ENCODE measurements at regions not wholly inside any gene's neighbourhood (a gene's known extent, or its start where the extent isn't known, plus 50 kb on each side); places are given as distances from the start of the nearest gene placed in this dataset.

DNA sequence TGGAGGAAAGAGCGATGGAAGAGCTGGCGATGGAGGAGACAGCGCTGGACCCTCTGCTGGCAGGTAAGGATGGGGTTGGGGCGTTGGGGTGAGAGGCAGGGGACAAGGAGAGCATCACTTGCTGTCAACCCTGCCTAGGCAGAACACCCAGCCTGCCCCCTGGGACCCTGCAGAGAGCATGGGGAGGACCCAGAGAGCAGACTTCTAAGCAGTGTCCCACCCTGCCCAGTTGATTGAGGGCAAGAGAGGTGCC, 111.6 kb upstream of the ANO1 start:
- H3K36me3 Mint-ChIP-seq (ENCODE audit: low read depth) = no peaks in the 10 kb centered on the region
- H3K27me3 Mint-ChIP-seq (ENCODE audit: low read depth) = no peaks in the 10 kb centered on the region
- intact Hi-C loops (cut with micrococcal nuclease) = no loop called here
- no peak for DNase-seq (ENCODE audit: low spot score)
- H3K4me3 Mint-ChIP-seq (ENCODE audit: low read depth) = no peak overlapping the region
- no peaks in the 10 kb centered on the region for H3K9me3 Mint-ChIP-seq
- peaks cover 7% of the 10 kb centered on the region for H3K4me1 Mint-ChIP-seq (ENCODE audit: low read depth)
- no peak overlapping the region for H3K27ac Mint-ChIP-seq

- Mint-ChIP-seq H3K4me3 (ENCODE audit: low read depth) (no peak overlapping the region), H3K36me3 (ENCODE audit: low read depth) (no peaks in the 10 kb centered on the region)
- intact Hi-C loops (cut with micrococcal nuclease) = no loop called here
These were observed 111.1 kb upstream of the ANO1 start for GRCh38 chr11:69966910-69967483.

GRCh38 chr11:69967484-69967883, 110.6 kb upstream of the ANO1 start:
- DNase-seq (ENCODE audit: low spot score) = no peak
- Mint-ChIP-seq H3K27ac (no peak overlapping the region), H3K4me1 (ENCODE audit: low read depth) (peaks cover 9% of the 10 kb centered on the region), H3K36me3 (ENCODE audit: low read depth) (no peaks in the 10 kb centered on the region), H3K4me3 (ENCODE audit: low read depth) (no peak overlapping the region), H3K27me3 (ENCODE audit: low read depth) (no peaks in the 10 kb centered on the region), H3K9me3 (no peaks in the 10 kb centered on the region)
- intact Hi-C loops (cut with micrococcal nuclease) = no loop called here

More at GRCh38 chr11:69966910-69967483, 111.1 kb upstream of the ANO1 start:
- Mint-ChIP-seq H3K9me3 (no peaks in the 10 kb centered on the region), H3K27ac (no peak overlapping the region), H3K4me1 (ENCODE audit: low read depth) (peaks cover 9% of the 10 kb centered on the region), H3K27me3 (ENCODE audit: low read depth) (no peaks in the 10 kb centered on the region)
- DNase-seq (ENCODE audit: low spot score) = no peak

DNA sequence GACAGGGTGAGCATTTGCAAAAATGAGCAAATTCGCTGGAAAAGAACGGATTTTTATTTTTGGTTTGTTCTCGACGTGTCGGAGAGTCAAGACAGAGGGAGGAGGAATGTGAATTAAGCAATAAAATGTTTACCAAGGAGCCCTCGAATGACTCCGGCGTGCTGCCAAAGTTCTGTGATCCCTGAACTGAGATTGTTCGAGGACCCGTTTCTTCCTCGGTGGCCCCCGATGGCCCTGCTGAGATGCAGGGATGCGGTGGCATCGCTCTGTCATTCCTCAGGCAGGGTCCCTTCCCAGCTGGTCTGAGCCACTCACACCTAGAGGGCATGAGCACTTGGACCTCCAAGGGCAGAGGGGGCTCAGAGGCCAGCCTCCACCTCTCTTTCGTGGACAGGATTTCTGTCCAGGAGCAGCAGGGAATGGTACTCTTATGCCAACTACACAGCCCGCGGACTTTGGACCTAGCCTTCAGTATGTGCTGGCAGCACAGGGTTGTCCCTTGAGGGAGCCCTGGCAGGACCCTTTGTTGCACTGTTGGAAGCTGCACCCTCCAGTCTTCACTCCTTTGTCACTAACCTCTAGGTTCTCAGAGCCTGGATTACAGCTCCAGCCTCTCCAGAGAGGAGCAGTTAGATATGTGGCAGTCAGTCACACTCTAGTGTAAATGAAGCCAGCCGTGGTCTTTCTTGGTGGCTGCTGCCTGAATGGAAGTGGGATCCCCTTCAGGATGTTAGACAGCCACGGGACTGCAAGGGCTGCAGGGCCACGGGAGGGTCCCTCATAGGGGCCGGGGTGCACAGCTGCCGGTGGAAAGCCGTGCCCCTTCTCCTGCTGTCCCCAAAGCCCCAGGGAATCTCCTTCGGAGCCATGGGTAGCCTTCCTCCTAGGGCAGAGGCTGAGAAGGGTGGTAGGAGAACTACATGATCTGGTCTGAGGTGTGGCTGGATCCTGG, 109.4 kb upstream of the ANO1 start:
- Mint-ChIP-seq H3K27ac (no peak overlapping the region), H3K4me3 (ENCODE audit: low read depth) (no peak overlapping the region), H3K4me1 (ENCODE audit: low read depth) (peaks cover 9% of the 10 kb centered on the region), H3K9me3 (no peaks in the 10 kb centered on the region), H3K36me3 (ENCODE audit: low read depth) (no peaks in the 10 kb centered on the region), H3K27me3 (ENCODE audit: low read depth) (no peaks in the 10 kb centered on the region)
- no peak for DNase-seq (ENCODE audit: low spot score)
- intact Hi-C loops (cut with micrococcal nuclease) = no loop called here

GRCh38 chr11:69969890-69970784, 108.0 kb upstream of the ANO1 start:
- Mint-ChIP-seq H3K4me3 (ENCODE audit: low read depth) (no peak overlapping the region), H3K36me3 (ENCODE audit: low read depth) (no peaks in the 10 kb centered on the region), H3K4me1 (ENCODE audit: low read depth) (peaks cover 9% of the 10 kb centered on the region), H3K27me3 (ENCODE audit: low read depth) (no peaks in the 10 kb centered on the region), H3K27ac (peak overlapping the region; percentile 57), H3K9me3 (no peaks in the 10 kb centered on the region)
- intact Hi-C loops (cut with micrococcal nuclease) = no loop called here
- DNase-seq (ENCODE audit: low spot score) = no peak

- H3K9me3 Mint-ChIP-seq = no peaks in the 10 kb centered on the region
- no peaks in the 10 kb centered on the region for H3K36me3 Mint-ChIP-seq (ENCODE audit: low read depth)
- H3K4me1 Mint-ChIP-seq (ENCODE audit: low read depth) = peaks cover 9% of the 10 kb centered on the region
- intact Hi-C loops (cut with micrococcal nuclease) = no loop called here
- H3K27me3 Mint-ChIP-seq (ENCODE audit: low read depth) = no peaks in the 10 kb centered on the region
- no peak overlapping the region for H3K27ac Mint-ChIP-seq
- DNase-seq (ENCODE audit: low spot score) = no peak
- H3K4me3 Mint-ChIP-seq (ENCODE audit: low read depth) = no peak overlapping the region
These were observed 107.2 kb upstream of the ANO1 start for GRCh38 chr11:69970785-69971535.

GRCh38 chr11:69971741-69972140, 106.4 kb upstream of the ANO1 start:
- Mint-ChIP-seq H3K36me3 (ENCODE audit: low read depth) (no peaks in the 10 kb centered on the region), H3K9me3 (no peaks in the 10 kb centered on the region), H3K4me1 (ENCODE audit: low read depth) (peaks cover 9% of the 10 kb centered on the region), H3K27ac (no peak overlapping the region), H3K4me3 (ENCODE audit: low read depth) (no peak overlapping the region), H3K27me3 (ENCODE audit: low read depth) (no peaks in the 10 kb centered on the region)
- DNase-seq (ENCODE audit: low spot score) = no peak
- intact Hi-C loops (cut with micrococcal nuclease) = no loop called here

DNA sequence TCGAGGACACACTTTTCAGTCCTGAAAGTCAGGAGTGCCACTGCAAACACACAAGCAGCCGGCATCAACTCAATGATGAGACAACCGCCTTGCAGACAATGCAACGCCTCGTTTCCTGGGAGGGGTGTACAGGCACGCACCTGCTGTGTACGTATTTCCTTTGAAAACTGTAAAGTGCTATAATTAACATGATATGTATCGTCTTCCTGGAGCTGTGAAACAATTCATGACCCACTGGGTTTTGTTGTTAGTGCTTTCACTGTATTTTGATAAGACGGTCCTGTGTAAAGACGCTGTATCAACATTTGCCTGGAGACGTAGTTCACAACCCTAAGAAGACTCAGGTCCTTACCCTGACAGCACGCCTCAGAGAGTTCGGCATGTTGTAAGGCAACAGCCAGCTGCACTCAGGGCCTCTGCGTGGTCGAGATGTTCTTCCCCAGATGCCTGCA, 105.7 kb upstream of the ANO1 start:
- intact Hi-C loops (cut with micrococcal nuclease) = no loop called here
- no peak for DNase-seq (ENCODE audit: low spot score)
- no peak overlapping the region for H3K27ac Mint-ChIP-seq

GRCh38 chr11:69974528-69974927, 103.6 kb upstream of the ANO1 start:
- no peaks in the 10 kb centered on the region for H3K9me3 Mint-ChIP-seq
- peaks cover 9% of the 10 kb centered on the region for H3K4me1 Mint-ChIP-seq (ENCODE audit: low read depth)
- no peak overlapping the region for H3K27ac Mint-ChIP-seq
- no peak overlapping the region for H3K4me3 Mint-ChIP-seq (ENCODE audit: low read depth)
- no peaks in the 10 kb centered on the region for H3K36me3 Mint-ChIP-seq (ENCODE audit: low read depth)
- intact Hi-C loops (cut with micrococcal nuclease) = no loop called here
- H3K27me3 Mint-ChIP-seq (ENCODE audit: low read depth) = no peaks in the 10 kb centered on the region
- DNase-seq (ENCODE audit: low spot score) = no peak

More for the DNA sequence above, 105.7 kb upstream of the ANO1 start:
- no peaks in the 10 kb centered on the region for H3K36me3 Mint-ChIP-seq (ENCODE audit: low read depth)
- H3K27me3 Mint-ChIP-seq (ENCODE audit: low read depth) = no peaks in the 10 kb centered on the region
- H3K4me1 Mint-ChIP-seq (ENCODE audit: low read depth) = peaks cover 9% of the 10 kb centered on the region
- H3K4me3 Mint-ChIP-seq (ENCODE audit: low read depth) = no peak overlapping the region
- H3K9me3 Mint-ChIP-seq = no peaks in the 10 kb centered on the region

DNA sequence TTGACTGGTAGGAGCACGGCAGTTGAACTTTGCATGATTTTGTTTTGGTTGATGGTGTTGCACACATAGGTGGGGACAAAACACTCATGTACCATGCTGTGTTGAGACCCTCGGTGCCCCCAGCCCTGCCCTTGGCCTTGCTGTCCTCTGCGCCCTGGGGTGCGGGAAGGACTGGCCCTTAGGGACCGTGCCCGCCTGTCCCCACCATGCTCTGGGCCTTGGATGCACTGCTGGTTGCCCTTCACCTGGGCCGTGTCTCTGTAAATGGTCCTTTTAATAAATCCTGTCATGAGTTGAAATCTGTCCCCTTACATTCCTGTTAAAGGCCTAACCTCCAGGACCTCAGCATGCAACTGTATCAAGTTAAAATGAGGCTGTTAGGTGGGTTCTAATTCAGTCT, 102.3 kb upstream of the ANO1 start:
- no peaks in the 10 kb centered on the region for H3K36me3 Mint-ChIP-seq (ENCODE audit: low read depth)
- intact Hi-C loops (cut with micrococcal nuclease) = no loop called here
- no peak overlapping the region for H3K4me3 Mint-ChIP-seq (ENCODE audit: low read depth)
- H3K4me1 Mint-ChIP-seq (ENCODE audit: low read depth) = peaks cover 4% of the 10 kb centered on the region
- H3K27me3 Mint-ChIP-seq (ENCODE audit: low read depth) = no peaks in the 10 kb centered on the region
- H3K9me3 Mint-ChIP-seq = no peaks in the 10 kb centered on the region
- H3K27ac Mint-ChIP-seq = no peak overlapping the region
- no peak for DNase-seq (ENCODE audit: low spot score)

GRCh38 chr11:69976794-69977193, 101.3 kb upstream of the ANO1 start:
- Mint-ChIP-seq H3K9me3 (no peaks in the 10 kb centered on the region), H3K27me3 (ENCODE audit: low read depth) (peaks cover 2% of the 10 kb centered on the region), H3K27ac (no peak overlapping the region), H3K4me1 (ENCODE audit: low read depth) (no peaks in the 10 kb centered on the region), H3K4me3 (ENCODE audit: low read depth) (no peak overlapping the region), H3K36me3 (ENCODE audit: low read depth) (no peaks in the 10 kb centered on the region)
- no peak for DNase-seq (ENCODE audit: low spot score)
- intact Hi-C loops (cut with micrococcal nuclease) = no loop called here

GRCh38 chr11:69977951-69978350, 100.2 kb upstream of the ANO1 start:
- Mint-ChIP-seq H3K27ac (no peak overlapping the region), H3K36me3 (ENCODE audit: low read depth) (no peaks in the 10 kb centered on the region), H3K4me3 (ENCODE audit: low read depth) (no peak overlapping the region), H3K4me1 (ENCODE audit: low read depth) (no peaks in the 10 kb centered on the region), H3K9me3 (no peaks in the 10 kb centered on the region), H3K27me3 (ENCODE audit: low read depth) (peaks cover 9% of the 10 kb centered on the region)
- DNase-seq (ENCODE audit: low spot score) = no peak
- intact Hi-C loops (cut with micrococcal nuclease) = no loop called here
